C1 segment of cervical spinal cord (tissue), 14 donors: ENCODE measurements at regions not wholly inside any gene's neighbourhood (a gene's known extent, or its start where the extent isn't known, plus 50 kb on each side); places are given as distances from the start of the nearest gene placed in this dataset.
A peak's percentile ranks its signal among the peaks of the same experiment; 100 is the strongest.
"Not testable (repeated sequence)": the region's sequence is repeated elsewhere in the genome, so short reads cannot be mapped to it uniquely, and the experiment has no call there.

Experiments used
- DNase-seq, 14 donors: peaks; one replicate each; lab custom pipeline; 2025; lab: John Stamatoyannopoulos, UW

DNA sequence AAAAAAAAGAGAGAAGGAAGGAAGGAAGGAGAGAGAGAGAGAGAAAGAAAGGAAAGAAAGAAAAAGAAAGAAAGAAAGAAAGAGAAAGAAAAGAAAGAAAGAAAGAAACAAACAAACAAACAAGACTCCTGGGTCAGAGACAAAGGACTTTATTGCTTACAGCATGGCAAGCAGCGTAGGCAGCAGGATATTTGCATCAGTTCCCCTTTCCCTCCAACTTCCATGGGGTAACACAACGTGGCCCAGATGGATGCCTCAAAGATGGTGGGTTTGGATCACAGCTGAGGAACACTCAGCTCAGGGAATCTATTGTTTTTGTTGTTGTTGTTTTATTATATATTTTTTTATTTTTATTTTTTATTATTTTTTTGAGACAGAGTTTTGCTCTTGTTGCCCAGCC, 128.5 kb upstream of the VKORC1L1 start:
- no peak for DNase-seq

- no peak for DNase-seq
These were observed 126.5 kb upstream of the VKORC1L1 start for GRCh38 chr7:65746398-65746669.

- DNase-seq = no peak
These were observed 123.8 kb upstream of the VKORC1L1 start for GRCh38 chr7:65749039-65749438.

- no peak for DNase-seq
These were observed 123.4 kb upstream of the VKORC1L1 start for GRCh38 chr7:65749518-65749917.

DNA sequence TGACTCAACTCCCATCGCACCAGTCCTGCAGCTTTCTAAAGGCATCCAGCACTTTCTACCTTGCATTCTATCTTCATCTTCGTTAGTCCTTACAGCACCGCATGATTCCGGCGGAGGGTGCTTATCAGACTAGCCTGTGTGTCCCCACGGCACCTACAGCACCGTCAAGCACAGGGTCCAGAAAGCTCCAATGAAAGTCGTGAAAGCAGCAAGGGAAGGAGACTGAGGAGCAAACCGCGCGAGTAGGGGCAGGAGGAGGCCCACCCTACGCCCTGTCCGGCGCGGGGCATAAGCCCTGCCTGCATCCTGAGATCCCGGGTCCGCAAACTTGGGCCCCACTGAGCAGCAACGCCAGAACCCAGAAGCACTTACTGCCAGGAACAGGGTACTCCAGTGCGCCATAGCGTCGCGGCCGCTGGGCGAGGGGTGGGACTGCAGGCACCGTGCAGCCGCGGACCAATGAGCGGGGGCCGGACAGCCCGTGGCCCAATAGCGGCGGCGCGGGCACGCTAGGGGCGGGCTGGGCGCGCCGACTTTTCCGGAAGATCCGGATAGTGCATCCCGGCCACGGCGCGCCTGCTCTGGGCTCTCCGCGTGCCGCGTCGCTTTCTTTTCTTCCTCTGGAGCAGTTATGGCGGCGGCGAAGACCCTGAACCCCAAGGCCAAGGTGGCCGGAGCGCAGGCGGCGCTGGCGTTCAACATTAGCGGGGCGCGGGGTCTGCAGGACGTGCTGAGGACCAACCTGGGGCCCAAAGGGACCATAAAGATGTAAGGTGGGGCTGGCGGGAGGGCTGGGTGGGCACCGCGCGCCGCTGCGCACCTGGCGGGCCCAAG, 122.1 kb upstream of the VKORC1L1 start:
- peak; percentile 40 to 91 (median 82) for DNase-seq

- DNase-seq = not testable (repeated sequence)
These were observed 118.8 kb upstream of the VKORC1L1 start for GRCh38 chr7:65754070-65754469.

GRCh38 chr7:65758991-65759390, 113.9 kb upstream of the VKORC1L1 start:
- not testable (repeated sequence) for DNase-seq

- not testable (repeated sequence) for DNase-seq
These were observed 110.2 kb upstream of the VKORC1L1 start for GRCh38 chr7:65762712-65763111.

DNA sequence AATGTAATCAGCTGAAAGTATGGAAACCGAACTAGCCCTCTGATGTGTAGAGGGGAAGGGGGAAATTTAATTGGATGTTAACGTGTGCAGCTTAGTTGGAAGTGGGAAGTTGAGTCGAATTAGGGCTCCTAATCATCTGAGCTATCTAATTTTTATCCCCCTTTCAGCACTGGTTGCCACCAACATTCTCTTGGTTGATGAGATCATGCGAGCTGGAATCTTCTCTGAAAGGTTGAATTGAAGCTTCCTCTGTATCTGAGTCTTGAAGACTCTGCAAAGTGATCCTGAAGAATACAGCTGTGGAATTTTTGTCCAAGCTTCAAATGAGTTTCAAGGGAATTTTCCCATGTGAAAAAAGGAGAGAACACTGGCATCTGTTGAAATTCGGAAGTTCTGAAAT, 109.8 kb upstream of the VKORC1L1 start:
- not testable (repeated sequence) for DNase-seq

DNA sequence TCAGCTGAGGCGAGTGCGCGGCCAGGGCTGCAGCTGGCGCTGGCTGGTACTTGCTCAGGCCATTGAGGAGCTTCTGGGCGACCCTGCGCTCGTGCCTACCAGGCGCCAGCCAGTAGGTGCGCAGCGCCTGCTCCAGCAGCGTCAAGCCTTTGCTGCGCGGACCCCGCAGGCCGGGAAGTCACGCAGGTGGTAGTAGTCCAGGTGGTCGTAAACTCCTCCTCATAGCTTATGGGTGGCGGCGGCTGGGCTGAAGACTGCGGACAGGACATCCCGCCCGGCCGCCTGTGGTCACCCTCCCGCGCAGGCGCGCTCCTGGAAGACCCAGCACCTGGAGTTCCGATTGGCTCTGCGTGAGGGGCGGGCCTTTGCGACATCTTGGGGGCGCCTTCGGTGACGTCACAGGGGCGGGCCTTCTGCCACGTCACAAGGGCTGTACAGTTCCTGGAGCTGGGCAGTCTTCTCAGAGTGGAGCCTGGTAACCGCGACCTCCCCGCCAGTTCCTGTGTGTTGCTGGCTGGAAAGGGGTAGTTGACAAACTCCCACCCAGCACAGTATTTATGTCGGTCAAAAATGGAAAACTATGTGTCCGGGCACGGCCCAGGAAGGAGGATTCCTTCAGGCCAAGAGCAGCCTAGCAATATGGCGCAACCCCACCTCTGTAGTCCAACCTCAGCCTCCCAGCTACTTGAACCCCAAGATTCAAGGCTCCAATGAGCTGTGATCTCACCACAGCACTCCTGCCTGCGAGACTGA, 102.2 kb upstream of the VKORC1L1 start:
- DNase-seq = peak; percentile 61 to 96 (median 92)

GRCh38 chr7:65771226-65771569, 101.7 kb upstream of the VKORC1L1 start:
- peak in 1 of 14 donors; percentile 42 for DNase-seq

DNA sequence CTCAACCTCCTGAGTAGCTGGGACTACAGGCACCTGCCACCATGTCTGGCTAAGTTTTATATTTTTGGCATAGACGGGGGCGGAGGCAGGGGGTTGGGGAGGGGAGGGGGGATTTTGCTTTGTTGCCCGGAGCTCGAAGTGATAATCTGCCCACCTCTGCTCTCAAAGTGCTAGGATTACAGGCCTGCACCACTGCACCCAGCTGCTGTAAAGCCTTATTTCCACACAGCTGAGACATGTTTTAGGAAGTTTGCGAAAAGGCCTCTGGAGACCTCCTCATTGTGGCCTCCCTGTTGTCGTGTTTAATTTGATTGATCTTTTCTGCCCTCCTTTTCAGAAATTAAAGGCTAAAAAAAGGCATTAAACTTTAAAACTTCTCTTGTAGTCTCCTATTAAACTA, 96.2 kb upstream of the VKORC1L1 start:
- not testable (repeated sequence) for DNase-seq

DNA sequence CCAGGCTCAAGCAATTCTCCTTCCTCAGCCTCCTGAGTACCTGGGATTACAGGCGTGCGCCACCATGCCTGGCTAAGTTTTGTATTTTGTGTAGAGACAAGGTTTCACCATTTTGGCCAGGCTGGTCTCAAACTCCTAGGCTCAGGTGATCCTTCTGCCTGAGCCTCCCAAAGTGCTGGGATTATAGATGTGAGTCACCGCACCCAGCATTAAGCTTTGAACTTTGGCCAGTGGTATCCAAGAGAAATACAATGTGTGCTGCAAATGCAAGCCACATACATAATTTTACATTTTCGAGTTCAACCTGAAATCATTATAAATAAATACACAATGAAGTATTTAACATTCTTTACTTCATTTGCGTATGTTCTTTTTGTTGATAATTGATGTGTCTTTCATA, 82.9 kb upstream of the VKORC1L1 start:
- not testable (repeated sequence) for DNase-seq

GRCh38 chr7:65791788-65792187, 81.1 kb upstream of the VKORC1L1 start:
- not testable (repeated sequence) for DNase-seq

DNA sequence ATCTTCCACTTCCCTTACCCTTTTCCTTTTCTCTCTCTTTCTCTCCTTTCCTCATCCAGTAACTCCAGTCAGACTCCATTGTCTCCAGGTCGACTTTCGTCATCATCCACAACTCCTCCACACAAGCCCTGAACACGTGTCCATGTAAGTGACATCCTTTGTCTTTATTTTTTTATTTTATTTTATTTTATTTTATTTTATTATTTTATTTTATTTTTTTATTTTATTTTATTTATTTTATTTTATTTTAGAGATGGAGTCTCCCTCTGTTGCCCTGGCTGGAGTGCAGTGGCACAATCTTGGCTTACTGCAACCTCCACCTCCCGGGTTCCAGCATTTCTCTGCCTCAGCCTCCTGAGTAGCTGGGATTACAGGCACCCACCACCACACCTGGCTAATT, 80.1 kb upstream of the VKORC1L1 start:
- not testable (repeated sequence) for DNase-seq

DNA sequence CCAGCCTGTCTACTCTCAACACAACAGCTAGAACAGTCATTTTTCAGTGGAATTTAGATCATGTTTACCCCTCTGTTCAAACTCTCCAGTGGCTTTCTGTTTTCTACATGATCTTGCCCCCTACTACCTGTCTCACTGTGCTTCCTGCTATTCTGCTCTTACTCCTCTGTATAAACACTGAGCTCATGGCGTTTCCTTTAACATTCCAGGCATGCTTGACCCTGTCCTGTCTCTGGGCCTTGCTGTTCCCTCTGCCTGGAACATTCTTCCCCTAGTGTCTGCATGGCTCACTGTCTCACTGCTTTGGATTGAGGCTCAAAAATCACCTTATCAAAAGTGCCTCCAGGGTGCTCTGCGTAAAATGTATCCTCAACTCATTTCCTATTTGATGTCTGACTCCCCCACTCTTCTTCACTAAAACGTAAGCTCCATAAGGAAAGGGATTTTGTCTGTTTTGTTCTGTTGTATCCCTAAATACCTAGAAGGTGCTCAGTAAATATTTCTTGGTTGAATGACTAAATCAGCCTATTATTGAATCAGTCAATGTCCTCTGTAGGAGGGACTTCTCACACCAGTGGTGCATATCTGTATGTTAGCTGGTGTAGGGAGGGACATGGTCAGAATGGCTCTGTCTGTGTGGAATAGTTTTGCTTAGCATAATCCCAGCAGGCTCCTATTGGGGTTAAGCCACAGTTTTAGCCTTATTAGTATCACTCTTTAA, 78.0 kb upstream of the VKORC1L1 start:
- DNase-seq = not testable (repeated sequence)

GRCh38 chr7:65795392-65795716, 77.5 kb upstream of the VKORC1L1 start:
- DNase-seq = not testable (repeated sequence)

GRCh38 chr7:65796205-65796604, 76.7 kb upstream of the VKORC1L1 start:
- no peak for DNase-seq

DNA sequence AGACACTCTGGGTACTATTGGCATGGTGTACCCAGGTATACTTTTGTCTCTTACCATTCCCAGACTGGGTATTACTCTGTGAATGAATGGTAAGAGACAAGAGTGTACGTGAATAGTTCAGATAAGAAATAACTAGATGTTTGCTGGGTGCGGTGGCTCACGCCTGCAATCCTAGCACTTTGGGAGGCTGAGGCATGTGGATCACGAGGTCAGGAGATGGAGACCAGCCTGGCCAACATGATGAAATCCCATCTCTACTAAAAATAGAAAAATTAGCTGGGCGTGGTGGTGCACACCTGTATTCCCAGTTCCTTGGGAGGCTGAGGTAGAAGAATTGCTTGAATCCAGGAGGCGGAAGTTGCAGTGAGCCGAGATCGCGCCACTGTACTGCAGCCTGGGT, 75.8 kb upstream of the VKORC1L1 start:
- DNase-seq = not testable (repeated sequence)

DNA sequence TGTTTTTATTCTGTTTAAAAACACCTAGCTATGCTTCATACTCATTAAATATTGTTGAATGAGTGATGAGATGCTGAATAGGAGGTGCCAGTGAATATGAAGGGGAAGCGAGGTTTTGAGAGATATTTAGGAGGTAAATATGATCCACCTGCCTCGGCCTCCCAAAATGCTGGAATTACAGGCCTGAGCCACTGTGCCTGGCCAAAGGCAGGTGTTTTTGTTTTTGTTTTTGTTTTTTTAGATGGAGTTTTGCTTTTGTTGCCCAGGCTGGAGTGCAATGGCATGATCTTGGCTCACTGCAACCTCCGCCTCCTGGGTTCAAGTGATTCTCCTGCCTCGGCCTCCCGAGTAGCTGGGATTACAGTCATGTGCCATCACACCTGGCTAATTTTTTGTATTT, 75.3 kb upstream of the VKORC1L1 start:
- DNase-seq = not testable (repeated sequence)

DNA sequence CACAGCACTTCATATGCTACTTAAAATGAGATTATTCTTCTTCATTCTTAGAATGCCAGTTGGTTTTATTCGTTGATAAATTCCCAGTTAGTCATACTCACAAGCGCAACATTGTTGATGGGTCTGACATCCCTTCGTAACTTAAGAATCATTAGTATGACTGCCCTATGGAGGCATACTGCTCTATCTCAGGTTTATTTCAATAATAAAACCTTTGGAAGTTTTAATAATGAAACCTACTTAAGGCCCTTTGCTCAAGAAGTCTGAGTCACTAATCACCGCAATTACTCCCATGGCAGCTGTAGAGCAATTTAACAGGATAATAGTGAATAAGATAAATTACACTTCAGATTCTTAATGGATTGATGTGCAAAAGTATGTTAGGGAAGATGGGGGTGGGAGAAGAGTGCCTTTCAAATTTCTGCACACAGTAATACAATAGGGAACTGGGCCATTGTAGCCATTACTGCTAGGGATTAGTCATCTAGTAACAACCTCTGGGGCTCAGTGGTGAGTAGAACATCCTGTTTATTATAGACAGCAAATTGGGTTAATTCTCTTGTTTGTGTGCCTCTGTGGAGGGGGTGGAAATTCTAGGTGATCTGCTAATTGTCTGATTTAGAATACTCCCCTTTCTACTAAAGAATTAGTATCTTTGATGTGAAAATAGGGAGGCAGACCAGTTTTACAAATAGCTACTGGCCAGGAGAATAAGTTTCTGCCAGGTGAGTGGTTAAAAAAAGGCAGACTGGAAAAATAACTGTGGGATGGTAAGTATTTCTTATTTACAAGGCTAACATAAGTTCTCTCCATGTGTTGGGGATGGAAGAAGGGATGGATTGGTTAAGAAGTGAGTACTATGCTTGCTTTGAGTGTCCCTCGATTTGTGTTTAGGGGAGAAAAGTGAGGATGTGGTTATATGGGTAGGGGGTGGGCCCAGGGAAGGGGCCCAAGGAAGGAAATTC, 74.5 kb upstream of the VKORC1L1 start:
- DNase-seq = no peak
